K562 (cell line): ENCODE measurements at regions not wholly inside any gene's neighbourhood (a gene's known extent, or its start where the extent isn't known, plus 50 kb on each side); places are given as distances from the start of the nearest gene placed in this dataset.

Experiments used
- ATAC-seq: fragments of 200-7000 bp; cut with Tn5 transposase; 3 replicates; pipeline ENCODE4 v1.9.1; 2020; ENCODE audit warnings: moderate library complexity
- BruUV-seq: library from RNA; stranded (reverse); fragments of 400-500 nt; replicated peaks from 2 replicates; lab custom pipeline; 2021; lab: Mats Ljungman, UMichigan
- CTCF ChIA-PET: fragments of 300-600 bp; formaldehyde crosslinking; extraction: SDS; loops from one replicate; lab custom pipeline; 2021; ENCODE audit warnings: low intra/inter-chr PET ratio; lab: Yijun Ruan, JAX
- POLR2A ChIA-PET: fragments of 300-600, 350-650 bp; sonication (Branson Sonifier 250); formaldehyde crosslinking; extraction: SDS; loops from one replicate; lab custom pipeline; 2021; ENCODE audit warnings: antibody characterized with exemption, inconsistent platforms; lab: Yijun Ruan, JAX
- DNase-seq, 4 experiments: peaks; one replicate each; pipeline versions ENCODE4 v3.0.0 to v3.0.0-alpha.2; 2011 to 2018; ENCODE audit warnings: low spot score in 3 of 4, mixed read lengths in 3 of 4; ENCODE audit errors: extremely low read depth in 1 of 4
- FAIRE-seq: peaks from 2 replicates; lab custom pipeline; 2011; peaks lifted over from hg19 to GRCh38; lab: Jason Lieb, UNC
- H2AFZ ChIP-seq: 2 replicates; pipeline ENCODE4 v1.6.0; 2011; ENCODE audit warnings: low read depth, low read length, control low read depth, inconsistent platforms
- H3K27ac ChIP-seq: fragments of 200-600 bp; 3 replicates; pipeline ENCODE4 v1.8.0; 2011; ENCODE audit warnings: low read depth, mild to moderate bottlenecking, control low read depth, inconsistent platforms, low read length, moderate library complexity, mixed read lengths; ENCODE audit errors: extremely low read depth
- H3K27me3 ChIP-seq, 2 experiments: fragments of 300-600 bp in 1 of 2; 2 replicates in 1 of 2; 3 replicates in 1 of 2; pipeline versions ENCODE4 v1.6.0 to v1.8.0; 2011; ENCODE audit warnings: inconsistent platforms in 2 of 2, low read length in 2 of 2, mild to moderate bottlenecking in 1 of 2, mixed read lengths in 1 of 2, moderate library complexity in 1 of 2; ENCODE audit not compliant: control insufficient read depth in 2 of 2, insufficient read depth in 2 of 2
- H3K36me3 ChIP-seq: fragments of 300-600 bp; 3 replicates; pipeline ENCODE4 v1.8.0; 2011; ENCODE audit warnings: mild to moderate bottlenecking, low read length, inconsistent platforms; ENCODE audit not compliant: control insufficient read depth, insufficient read depth
- H3K4me1 ChIP-seq, 2 experiments: fragments of 200-600 bp in 1 of 2; replicated peaks in 1 of 2; 2 replicates in 1 of 2; 3 replicates in 1 of 2; pipeline versions ENCODE4 v1.5.1 to v1.8.0; 2011; ENCODE audit warnings: inconsistent platforms in 2 of 2, low read length in 2 of 2, mild to moderate bottlenecking in 1 of 2, mixed read lengths in 1 of 2, moderate library complexity in 1 of 2; ENCODE audit not compliant: control insufficient read depth in 2 of 2, insufficient read depth in 2 of 2
- H3K4me2 ChIP-seq: 2 replicates; pipeline ENCODE4 v1.6.1; 2011; ENCODE audit warnings: low read length, control low read depth, inconsistent platforms, mixed read lengths; ENCODE audit not compliant: insufficient read depth
- H3K4me3 ChIP-seq: fragments of 200-600 bp; sonication (generic), shearing (Covaris generic); 2 replicates; pipeline ENCODE4 v1.5.1; 2016; ENCODE audit warnings: control low read depth, inconsistent platforms
- H3K79me2 ChIP-seq: fragments of 200-600 bp; 3 replicates; pipeline ENCODE4 v1.8.0; 2011; ENCODE audit warnings: low read length, inconsistent platforms; ENCODE audit not compliant: control insufficient read depth, insufficient read depth
- H3K9ac ChIP-seq, 2 experiments: 2 replicates each; pipeline versions ENCODE4 v1.6.0 to v1.6.1; 2011; ENCODE audit warnings: low read depth in 2 of 2, low read length in 2 of 2, control low read depth in 1 of 2, inconsistent platforms in 1 of 2, mild to moderate bottlenecking in 1 of 2, mixed read lengths in 1 of 2; ENCODE audit not compliant: insufficient read depth in 1 of 2
- H3K9me1 ChIP-seq: one replicate; pipeline ENCODE4 v1.6.0; 2011; ENCODE audit warnings: inconsistent platforms, mild to moderate bottlenecking, low read length, moderate library complexity; ENCODE audit not compliant: control insufficient read depth, insufficient read depth
- H3K9me3 ChIP-seq: replicated peaks from 2 replicates; pipeline ENCODE4 v1.5.1; 2011; ENCODE audit warnings: low read depth, low read length, inconsistent platforms; ENCODE audit not compliant: control insufficient read depth, insufficient read depth
- H4K20me1 ChIP-seq: replicated peaks from 2 replicates; pipeline ENCODE4 v1.6.1; 2011; ENCODE audit warnings: low read length, inconsistent platforms, mixed read lengths; ENCODE audit not compliant: control insufficient read depth, insufficient read depth
- CBX3 ChIP-seq, 2 experiments: IDR thresholded peaks; 1 replicate in 1 of 2; 2 replicates in 1 of 2; pipeline ENCODE4 v1.6.1; 2012; ENCODE audit warnings: inconsistent platforms in 2 of 2, low read length in 2 of 2, borderline replicate concordance in 1 of 2, control low read depth in 1 of 2
- FOXJ3 ChIP-seq: sonication (generic); formaldehyde crosslinking; IDR thresholded peaks from 2 replicates; pipeline ENCODE4 v1.4.0; 2020; ENCODE audit warnings: mild to moderate bottlenecking, missing genetic modification reagents
- TRIM24 ChIP-seq, 2 experiments: fragments of 450-650 bp; IDR thresholded peaks; 2 replicates each; pipeline ENCODE4 v1.6.1; 2016
- ZNF184 ChIP-seq: sonication (generic); formaldehyde crosslinking; IDR thresholded peaks from 2 replicates; pipeline ENCODE4 v1.5.0; 2020; ENCODE audit warnings: missing genetic modification reagents
- WGBS: fragments of 100-300 bp; shearing (Covaris generic); methylation state at CpG from one replicate; pipeline ENCODE4 v1.1.6; 2016; ENCODE audit warnings: low coverage, mixed read lengths; ENCODE audit not compliant: insufficient coverage; ENCODE audit errors: missing lambda C conversion rate; 5-methylcytosine and 5-hydroxymethylcytosine counted together
- in situ Hi-C: fragments of 300-500 bp; cut with MboI; formaldehyde crosslinking; loops from 4 replicates; pipeline ENCODE4 v1.15.0; 2018; ENCODE audit warnings: inconsistent platforms, mixed read lengths
- intact Hi-C: fragments of 100-400 bp; cut with micrococcal nuclease; formaldehyde crosslinking; loops from 2 replicates; pipeline ENCODE4 v1.14.2; 2022
- TF ChIP-seq, protein P1 (sequence below): fragments of 450-650 bp; IDR thresholded peaks from 2 replicates; pipeline ENCODE4 v1.6.1; 2018; ENCODE audit warnings: mild to moderate bottlenecking, low read depth; ENCODE audit not compliant: partially characterized antibody
- TF ChIP-seq, protein P2 (sequence below): fragments of 450-650 bp; formaldehyde crosslinking; IDR thresholded peaks from 2 replicates; pipeline ENCODE4 v1.4.0; 2020; ENCODE audit warnings: mild to moderate bottlenecking, moderate library complexity

DNA sequence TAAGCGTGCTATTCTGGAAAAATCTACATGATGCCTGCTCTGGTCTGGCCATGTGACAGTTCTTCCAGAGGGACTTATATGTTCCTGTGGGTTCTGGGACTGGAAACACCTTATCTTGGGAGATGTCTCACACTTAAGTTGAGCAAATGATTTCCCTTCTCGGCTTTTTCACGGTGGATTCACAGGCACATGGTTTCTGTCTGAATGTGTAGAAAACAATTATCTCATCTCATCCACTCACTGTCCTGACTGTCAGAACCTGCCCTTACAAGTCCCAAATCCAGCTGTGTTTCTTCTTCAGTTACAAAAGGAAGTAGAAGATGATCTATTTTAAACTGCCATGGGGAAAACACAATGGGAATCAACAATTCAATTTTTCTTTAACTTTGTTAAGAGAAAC lies 184.0 kb downstream of the SYK start (continued):
- TF ChIP-seq TRIM24 (IDR thresholded peaks at IDR 0.05): no peak
- TF ChIP-seq, protein P1, sequence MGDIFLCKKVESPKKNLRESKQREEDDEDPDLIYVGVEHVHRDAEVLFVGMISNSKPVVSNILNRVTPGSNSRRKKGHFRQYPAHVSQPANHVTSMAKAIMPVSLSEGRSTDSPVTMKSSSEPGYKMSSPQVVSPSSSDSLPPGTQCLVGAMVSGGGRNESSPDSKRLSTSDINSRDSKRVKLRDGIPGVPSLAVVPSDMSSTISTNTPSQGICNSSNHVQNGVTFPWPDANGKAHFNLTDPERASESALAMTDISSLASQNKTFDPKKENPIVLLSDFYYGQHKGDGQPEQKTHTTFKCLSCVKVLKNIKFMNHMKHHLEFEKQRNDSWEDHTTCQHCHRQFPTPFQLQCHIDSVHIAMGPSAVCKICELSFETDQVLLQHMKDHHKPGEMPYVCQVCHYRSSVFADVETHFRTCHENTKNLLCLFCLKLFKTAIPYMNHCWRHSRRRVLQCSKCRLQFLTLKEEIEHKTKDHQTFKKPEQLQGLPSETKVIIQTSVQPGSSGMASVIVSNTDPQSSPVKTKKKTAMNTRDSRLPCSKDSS: no peak
- TF ChIP-seq, all 486 proteins: peak for 0

DNA sequence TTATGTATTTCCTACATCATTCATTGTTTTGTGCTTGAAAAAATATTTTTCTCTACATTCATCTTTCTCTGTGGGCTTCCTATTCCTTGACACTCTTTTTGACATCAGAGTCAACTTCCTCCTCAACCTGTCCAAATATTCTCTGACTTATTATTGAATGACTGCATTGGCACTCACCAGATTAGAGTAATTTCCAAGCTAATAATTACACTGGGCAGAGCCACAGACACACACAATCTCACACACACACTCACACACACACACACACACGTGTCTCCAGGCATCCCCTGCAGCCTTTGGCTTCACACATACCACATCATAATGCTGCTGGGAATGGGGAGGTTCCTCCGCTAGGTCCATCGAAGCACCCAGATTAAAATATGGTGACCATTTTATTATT lies 184.5 kb downstream of the SYK start:
- no peaks in the 10 kb centered on the region for H3K9me1 ChIP-seq
- CTCF ChIA-PET: no interaction called here
- no peak overlapping the region for H3K4me2 ChIP-seq
- no peak overlapping the region for H3K27ac ChIP-seq
- no peak overlapping the region for H3K9ac ChIP-seq
- H2AFZ ChIP-seq: no peak overlapping the region
- BruUV-seq: no TSS peak
- no peaks in the 10 kb centered on the region for H3K79me2 ChIP-seq
- no peaks in the 10 kb centered on the region for H4K20me1 ChIP-seq
- in situ Hi-C loops (no loop called here), intact Hi-C loops (no loop called here)
- WGBS: 0% methylated on average over 3 of the region's 3 CpGs
- no peak for ATAC-seq
- H3K9me3 ChIP-seq: no peaks in the 10 kb centered on the region
- H3K27me3 ChIP-seq: peaks cover 0 to 4% of the 10 kb centered on the region in 2 experiments; a peak in 2 of 5 replicates
- DNase-seq: no peak
- TF ChIP-seq FOXJ3 (CRISPR knock-in tag) (no peak), CBX3 (IDR thresholded peaks at IDR 0.05; ENCODE audit: borderline replicate concordance in 1 of 2, low read length in 2 of 2) (no peak), ZNF184 (CRISPR knock-in tag) (no peak)
- TF ChIP-seq, protein P2, sequence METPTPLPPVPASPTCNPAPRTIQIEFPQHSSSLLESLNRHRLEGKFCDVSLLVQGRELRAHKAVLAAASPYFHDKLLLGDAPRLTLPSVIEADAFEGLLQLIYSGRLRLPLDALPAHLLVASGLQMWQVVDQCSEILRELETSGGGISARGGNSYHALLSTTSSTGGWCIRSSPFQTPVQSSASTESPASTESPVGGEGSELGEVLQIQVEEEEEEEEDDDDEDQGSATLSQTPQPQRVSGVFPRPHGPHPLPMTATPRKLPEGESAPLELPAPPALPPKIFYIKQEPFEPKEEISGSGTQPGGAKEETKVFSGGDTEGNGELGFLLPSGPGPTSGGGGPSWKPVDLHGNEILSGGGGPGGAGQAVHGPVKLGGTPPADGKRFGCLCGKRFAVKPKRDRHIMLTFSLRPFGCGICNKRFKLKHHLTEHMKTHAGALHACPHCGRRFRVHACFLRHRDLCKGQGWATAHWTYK: no peak
- TF ChIP-seq, all 486 proteins: peak for 0
- FAIRE-seq: no peak
- Histone ChIP-seq H3K4me1 (0 out of 5 replicates have a peak, but pooled peaks cover 0 to 4% of the 10 kb centered on the region in 2 experiments), H3K36me3 (no peaks in the 10 kb centered on the region), H3K4me3 (no peak overlapping the region)
- POLR2A ChIA-PET: interaction anchor here (0.9 kb wide), 1 partner anchor 13 kb away, joined by 3 read pairs; no protein-coding TSS in a partner anchor
